Lower leg skin (tissue), 3 donors: ENCODE measurements at regions not wholly inside any gene's neighbourhood (a gene's known extent, or its start where the extent isn't known, plus 50 kb on each side); places are given as distances from the start of the nearest gene placed in this dataset.

ENCODE experiments used
- CTCF ChIP-seq, 3 donors: fragments of 450-650 bp; IDR thresholded peaks; one replicate each; pipeline ENCODE4 v1.5.1; 2016; ENCODE audit warnings: antibody characterized with exemption in 3 of 3, mild to moderate bottlenecking in 3 of 3, moderate library complexity in 2 of 3
- POLR2A ChIP-seq, 2 donors: fragments of 450-650 bp; IDR thresholded peaks; one replicate each; pipeline ENCODE4 v1.6.1; 2016 to 2017; ENCODE audit warnings: antibody characterized with exemption in 2 of 2, mild to moderate bottlenecking in 1 of 2, moderate library complexity in 1 of 2

- TF ChIP-seq CTCF (IDR thresholded peaks at IDR 0.05) (no peak), POLR2A (IDR thresholded peaks at IDR 0.05) (no peak)
These were observed 147.1 kb upstream of the NRXN3 start for GRCh38 chr14:78023112-78023511.
